Immature natural killer cell (primary cell): ENCODE measurements at regions not wholly inside any gene's neighbourhood (a gene's known extent, or its start where the extent isn't known, plus 50 kb on each side); places are given as distances from the start of the nearest gene placed in this dataset.

ENCODE experiments used
- DNase-seq, 3 donors: peaks; one replicate each; pipeline ENCODE4 v3.0.0; 2022; ENCODE audit warnings: mixed read lengths in 1 of 3
- H3K27ac Mint-ChIP-seq, 6 donors: one replicate each; pipeline ENCODE4 v1.8.0; 2020; ENCODE audit warnings: mixed read lengths in 6 of 6, mild to moderate bottlenecking in 5 of 6, inconsistent platforms in 4 of 6, moderate library complexity in 3 of 6
- H3K27me3 Mint-ChIP-seq, 3 donors: one replicate each; pipeline ENCODE4 v1.8.0; 2020 to 2021; ENCODE audit warnings: low read depth in 3 of 3, mild to moderate bottlenecking in 3 of 3, mixed read lengths in 3 of 3, moderate library complexity in 3 of 3, inconsistent platforms in 1 of 3
- H3K36me3 Mint-ChIP-seq, 3 donors: one replicate each; pipeline ENCODE4 v1.8.0; 2020; ENCODE audit warnings: mixed read lengths in 3 of 3, inconsistent platforms in 2 of 3, mild to moderate bottlenecking in 2 of 3
- H3K4me1 Mint-ChIP-seq, 2 donors: one replicate each; pipeline ENCODE4 v1.8.0; 2020; ENCODE audit warnings: inconsistent platforms in 2 of 2, mild to moderate bottlenecking in 2 of 2, mixed read lengths in 2 of 2, moderate library complexity in 1 of 2
- H3K4me3 Mint-ChIP-seq, 5 donors: one replicate each; pipeline ENCODE4 v1.8.0; 2020; ENCODE audit warnings: mild to moderate bottlenecking in 5 of 5, mixed read lengths in 5 of 5, inconsistent platforms in 3 of 5, moderate library complexity in 3 of 5
- H3K9me3 Mint-ChIP-seq, 6 donors: one replicate each; pipeline ENCODE4 v1.8.0; 2020; ENCODE audit warnings: mild to moderate bottlenecking in 6 of 6, mixed read lengths in 6 of 6, inconsistent platforms in 4 of 6, moderate library complexity in 3 of 6

DNA sequence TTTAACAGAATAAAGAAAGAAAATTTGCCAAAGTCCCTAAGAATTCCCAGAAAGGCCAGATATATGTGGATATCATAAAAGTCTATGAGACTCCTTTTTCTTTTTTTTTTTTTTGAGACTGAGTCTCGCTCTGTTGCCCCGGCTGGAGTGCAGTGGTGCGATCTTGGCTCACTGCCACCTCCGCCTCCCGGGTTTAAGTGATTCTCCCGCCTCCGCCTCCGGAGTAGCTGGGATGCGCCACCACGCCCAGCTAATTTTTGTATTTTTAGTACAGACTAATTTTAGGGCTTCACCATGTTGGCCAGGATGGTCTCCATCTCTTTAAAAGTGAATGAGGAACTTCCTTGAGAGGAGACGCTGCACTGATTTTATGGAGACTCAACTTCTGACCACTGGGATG is 335.2 kb downstream of the FBXO15 start:
- H3K9me3 Mint-ChIP-seq: peaks cover 0 to 7% (median 4%) of the 10 kb centered on the region in 6 donors
- no peak for DNase-seq
- H3K4me3 Mint-ChIP-seq: no peak overlapping the region
- H3K4me1 Mint-ChIP-seq: no peaks in the 10 kb centered on the region
- H3K27ac Mint-ChIP-seq: no peak overlapping the region
- peaks cover 0 to 4% (median 0%) of the 10 kb centered on the region in 3 donors for H3K36me3 Mint-ChIP-seq
- H3K27me3 Mint-ChIP-seq: peaks cover 0 to 6% (median 0%) of the 10 kb centered on the region in 3 donors

DNA sequence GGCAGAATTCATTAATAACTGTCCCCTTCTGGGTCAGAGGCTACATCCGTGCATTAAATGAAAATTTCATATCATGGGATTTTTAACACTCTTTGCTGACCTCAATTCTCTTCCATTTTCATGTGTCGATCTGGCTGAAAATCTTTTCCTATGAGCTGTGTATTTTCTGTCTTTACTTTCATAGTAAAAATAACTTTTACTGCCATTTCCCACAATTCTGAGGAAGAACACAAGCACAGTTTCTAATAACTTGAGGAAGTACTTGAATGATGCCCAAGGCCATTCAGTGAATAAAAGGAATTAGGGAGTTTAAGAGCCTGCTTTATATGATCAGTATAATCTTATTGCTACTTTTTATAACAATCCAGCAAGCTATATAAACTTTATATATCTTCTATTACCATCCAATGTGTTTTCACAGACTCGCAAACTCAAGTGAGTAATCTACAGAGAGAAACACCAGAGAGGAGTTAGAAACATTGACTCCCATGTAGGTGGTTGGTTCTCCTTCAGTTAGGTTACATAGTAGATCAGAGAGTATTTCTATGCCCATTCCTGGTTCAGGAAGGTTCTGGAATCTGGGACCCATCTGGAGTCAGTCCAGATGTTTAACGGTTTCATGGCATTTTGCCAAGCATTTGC is 340.0 kb downstream of the FBXO15 start:
- Mint-ChIP-seq H3K27me3 (no peaks in the 10 kb centered on the region), H3K36me3 (peaks cover 0 to 4% (median 0%) of the 10 kb centered on the region in 3 donors), H3K4me1 (no peaks in the 10 kb centered on the region), H3K27ac (no peak overlapping the region), H3K9me3 (peaks cover 0 to 8% (median 4%) of the 10 kb centered on the region in 6 donors), H3K4me3 (no peak overlapping the region)
- DNase-seq: no peak

DNA sequence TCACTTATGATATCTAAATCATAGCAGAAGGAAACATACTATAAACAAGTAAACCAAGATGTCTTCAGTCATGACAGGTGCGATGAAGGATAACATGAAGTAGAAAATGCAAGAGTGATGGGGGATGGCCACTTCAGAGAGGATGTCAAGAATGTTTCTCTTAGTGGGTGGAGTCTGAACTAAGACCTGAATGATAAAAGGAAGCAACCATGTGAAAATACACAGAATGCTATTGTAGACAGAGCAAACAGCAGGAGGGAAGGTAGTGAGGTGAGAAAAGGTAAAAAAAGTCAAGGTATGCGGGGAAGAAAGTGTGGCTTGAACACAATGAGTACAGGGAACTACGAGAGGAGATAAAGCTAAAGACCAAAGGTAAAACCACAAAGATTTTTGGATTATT is 341.6 kb downstream of the FBXO15 start:
- Mint-ChIP-seq H3K27me3 (no peaks in the 10 kb centered on the region), H3K27ac (no peak overlapping the region), H3K4me3 (no peak overlapping the region), H3K36me3 (no peaks in the 10 kb centered on the region), H3K4me1 (no peaks in the 10 kb centered on the region), H3K9me3 (peaks cover 0 to 12% (median 0%) of the 10 kb centered on the region in 6 donors)
- DNase-seq: no peak

DNA sequence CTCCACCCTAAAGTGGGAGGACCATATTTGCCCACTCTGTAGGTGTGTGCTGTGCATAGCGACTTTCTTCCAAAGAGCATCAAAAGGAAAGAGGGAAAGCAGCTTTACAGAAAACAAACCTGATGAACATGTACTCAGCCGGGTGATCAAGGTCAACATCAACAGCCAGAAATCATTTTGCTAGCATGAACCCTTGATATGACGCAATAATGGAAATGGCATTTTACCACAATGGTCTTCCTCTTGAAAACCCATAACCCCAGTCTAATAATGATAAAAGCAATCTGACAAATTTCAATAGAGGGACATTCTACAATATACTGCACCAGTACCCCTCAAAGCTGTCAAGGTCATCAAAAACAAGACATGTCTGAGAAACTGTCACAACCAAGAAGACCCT is 350.2 kb downstream of the FBXO15 start:
- Mint-ChIP-seq H3K4me1 (no peaks in the 10 kb centered on the region), H3K36me3 (no peaks in the 10 kb centered on the region), H3K4me3 (no peak overlapping the region), H3K9me3 (peaks cover 0 to 18% (median 2%) of the 10 kb centered on the region in 6 donors), H3K27ac (no peak overlapping the region), H3K27me3 (no peaks in the 10 kb centered on the region)
- no peak for DNase-seq

DNA sequence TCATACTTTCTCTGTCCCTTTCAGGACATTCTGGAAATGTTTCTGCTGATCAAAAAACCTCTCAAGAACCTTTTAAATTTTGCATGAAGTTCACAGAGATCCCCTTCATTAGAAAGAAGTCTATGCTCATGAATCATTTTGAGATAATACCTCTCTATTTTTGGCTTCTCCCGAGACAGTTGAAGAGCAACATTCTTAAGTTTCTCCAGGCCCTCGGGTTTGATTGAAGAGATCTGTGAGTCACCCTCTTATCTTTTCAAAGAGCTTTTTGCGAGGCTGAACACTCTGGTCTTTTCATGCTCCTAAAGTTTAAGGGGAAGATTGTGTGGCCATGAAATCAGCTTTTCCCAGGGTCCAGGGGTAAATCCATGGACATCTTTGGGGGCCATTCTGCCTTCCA is 354.2 kb downstream of the FBXO15 start:
- H3K4me3 Mint-ChIP-seq: no peak overlapping the region
- H3K9me3 Mint-ChIP-seq: peaks cover 0 to 10% (median 2%) of the 10 kb centered on the region in 6 donors
- no peak overlapping the region for H3K27ac Mint-ChIP-seq
- H3K4me1 Mint-ChIP-seq: no peaks in the 10 kb centered on the region
- no peaks in the 10 kb centered on the region for H3K36me3 Mint-ChIP-seq
- DNase-seq: no peak
- no peaks in the 10 kb centered on the region for H3K27me3 Mint-ChIP-seq

DNA sequence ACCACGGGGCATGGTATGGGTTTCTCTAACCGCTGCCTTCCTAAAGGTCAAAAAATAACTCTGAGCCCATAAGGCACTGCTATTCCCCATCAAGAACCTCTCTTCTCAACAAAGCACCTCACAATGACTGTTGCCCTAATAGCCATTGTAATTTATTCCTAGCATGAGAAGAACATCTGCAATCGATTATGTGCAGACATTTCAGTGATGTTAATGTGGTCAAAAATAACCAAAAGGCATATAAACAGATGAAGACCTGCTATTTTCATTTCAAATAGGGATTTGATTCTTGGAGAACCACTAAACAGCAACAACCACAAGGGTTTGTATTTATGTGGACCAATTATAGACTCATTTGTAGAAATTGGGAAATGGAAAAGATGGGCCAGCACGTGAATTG is 356.6 kb downstream of the FBXO15 start:
- H3K27me3 Mint-ChIP-seq: peaks cover 0 to 3% (median 0%) of the 10 kb centered on the region in 3 donors
- no peak overlapping the region for H3K27ac Mint-ChIP-seq

DNA sequence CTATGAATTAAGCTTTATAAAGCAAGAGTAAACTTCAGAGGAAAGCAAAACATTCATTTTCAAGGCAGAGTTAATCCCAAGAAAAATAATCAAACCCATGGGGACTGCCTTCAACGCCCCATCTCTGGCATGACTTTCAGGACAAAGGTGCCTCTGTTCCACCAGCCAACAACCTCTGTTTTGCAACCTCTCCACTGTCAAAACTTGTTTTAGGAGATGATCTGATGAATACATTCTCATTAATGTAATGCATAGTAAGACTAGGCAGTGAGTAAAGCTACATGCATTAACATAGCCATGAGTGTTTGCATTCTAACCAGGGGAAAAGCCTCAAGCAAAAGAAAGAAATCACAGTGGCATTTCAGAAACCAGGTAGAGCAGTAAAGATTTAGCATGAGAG is 357.0 kb downstream of the FBXO15 start:
- Mint-ChIP-seq H3K27ac (no peak overlapping the region), H3K4me3 (no peak overlapping the region), H3K9me3 (peaks cover 0 to 14% (median 4%) of the 10 kb centered on the region in 6 donors), H3K27me3 (peaks cover 0 to 4% (median 0%) of the 10 kb centered on the region in 3 donors), H3K36me3 (no peaks in the 10 kb centered on the region), H3K4me1 (no peaks in the 10 kb centered on the region)
- DNase-seq: no peak

More for the DNA sequence above, 356.6 kb downstream of the FBXO15 start:
- peaks cover 0 to 12% (median 4%) of the 10 kb centered on the region in 6 donors for H3K9me3 Mint-ChIP-seq
- DNase-seq: no peak
- no peaks in the 10 kb centered on the region for H3K4me1 Mint-ChIP-seq
- no peak overlapping the region for H3K4me3 Mint-ChIP-seq
- H3K36me3 Mint-ChIP-seq: no peaks in the 10 kb centered on the region

DNA sequence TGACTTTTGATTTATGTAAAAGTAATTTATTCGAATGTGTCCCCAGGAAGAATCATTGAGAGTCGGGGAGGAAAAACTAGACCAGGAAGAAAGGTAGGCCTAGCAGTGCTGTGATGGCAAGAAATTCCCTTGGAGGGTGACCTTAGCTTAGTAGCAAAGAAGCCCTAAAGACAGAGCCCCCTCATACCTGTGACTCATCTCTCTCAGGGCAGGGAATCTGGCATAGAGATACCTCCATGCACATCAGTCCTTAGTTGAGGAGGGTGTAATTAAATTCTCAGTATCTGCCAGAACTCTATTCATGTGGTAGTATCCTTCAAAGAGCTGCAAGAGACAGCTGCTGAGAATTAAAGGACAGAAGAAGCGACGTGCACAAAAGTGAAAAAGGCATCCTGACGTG is 360.3 kb downstream of the FBXO15 start:
- Mint-ChIP-seq H3K9me3 (peaks cover 0 to 11% (median 7%) of the 10 kb centered on the region in 6 donors), H3K4me1 (no peaks in the 10 kb centered on the region), H3K4me3 (no peak overlapping the region), H3K36me3 (no peaks in the 10 kb centered on the region), H3K27me3 (peaks cover 0 to 4% (median 1%) of the 10 kb centered on the region in 3 donors), H3K27ac (no peak overlapping the region)
- no peak for DNase-seq

DNA sequence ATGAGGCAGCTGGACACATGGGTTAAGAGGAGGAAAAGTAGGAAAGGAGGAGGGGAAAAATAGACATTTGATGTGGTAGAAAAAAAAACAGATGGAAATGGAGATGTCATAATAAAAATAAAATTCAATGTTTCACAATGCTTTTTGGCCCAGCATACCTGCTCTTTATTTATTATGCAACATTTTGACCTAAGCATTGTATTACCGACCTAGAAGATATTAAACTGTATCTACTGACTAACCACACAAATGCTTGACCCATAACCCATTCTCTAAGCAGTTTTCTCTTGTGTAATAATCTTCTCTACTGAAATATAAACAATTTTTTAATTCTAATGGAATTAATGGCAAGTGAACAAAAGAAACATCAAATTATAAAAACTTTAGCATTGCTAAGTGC is 362.3 kb downstream of the FBXO15 start:
- no peak overlapping the region for H3K27ac Mint-ChIP-seq
- no peak overlapping the region for H3K4me3 Mint-ChIP-seq
- H3K27me3 Mint-ChIP-seq: peaks cover 2 to 6% (median 3%) of the 10 kb centered on the region in 3 donors
- H3K36me3 Mint-ChIP-seq: no peaks in the 10 kb centered on the region
- DNase-seq: no peak
- no peaks in the 10 kb centered on the region for H3K4me1 Mint-ChIP-seq
- H3K9me3 Mint-ChIP-seq: peaks cover 0 to 16% (median 9%) of the 10 kb centered on the region in 6 donors

DNA sequence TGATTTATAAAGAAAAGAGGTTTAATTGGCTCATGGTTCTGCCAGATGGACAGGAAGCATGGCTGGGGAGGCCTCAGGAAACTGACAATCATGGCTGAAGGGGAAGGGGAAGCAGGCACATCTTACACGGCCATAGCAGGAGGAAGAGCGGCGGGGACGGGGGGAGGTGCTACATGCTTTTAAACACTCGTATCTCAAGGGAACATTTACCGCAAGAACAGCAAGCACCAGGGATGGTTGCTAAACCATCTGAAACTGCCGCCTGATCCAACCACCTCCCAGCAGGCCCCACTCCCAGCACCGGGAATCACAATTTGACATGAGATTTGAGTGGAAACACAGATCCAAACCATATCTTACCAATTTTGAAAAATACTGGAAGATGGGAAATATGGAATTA is 362.8 kb downstream of the FBXO15 start:
- no peak overlapping the region for H3K27ac Mint-ChIP-seq

DNA sequence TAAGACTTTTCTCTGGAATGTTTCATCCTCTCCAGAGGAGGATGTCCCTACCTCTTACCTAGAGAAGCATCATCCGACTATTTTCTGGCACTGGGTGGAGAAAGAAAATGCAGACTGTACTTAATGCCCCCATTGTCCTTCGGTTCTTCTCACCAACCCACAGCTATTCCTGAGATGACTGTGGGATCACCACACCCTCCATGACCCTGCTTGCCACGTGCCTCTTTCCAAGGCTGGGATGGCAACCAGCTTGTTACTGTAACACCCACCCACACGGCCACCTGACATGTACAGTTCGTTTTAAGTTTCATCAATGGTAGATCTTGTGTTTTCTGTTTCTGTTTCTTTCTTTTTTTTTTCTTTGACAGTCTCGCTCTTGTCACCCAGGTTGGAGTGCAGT is 365.2 kb downstream of the FBXO15 start:
- Mint-ChIP-seq H3K36me3 (no peaks in the 10 kb centered on the region), H3K27me3 (peaks cover 3 to 6% (median 4%) of the 10 kb centered on the region in 3 donors), H3K4me1 (no peaks in the 10 kb centered on the region), H3K9me3 (peaks cover 0 to 16% (median 9%) of the 10 kb centered on the region in 6 donors), H3K27ac (no peak overlapping the region), H3K4me3 (no peak overlapping the region)
- no peak for DNase-seq

More for the DNA sequence above, 362.8 kb downstream of the FBXO15 start:
- H3K36me3 Mint-ChIP-seq: no peaks in the 10 kb centered on the region
- H3K4me1 Mint-ChIP-seq: no peaks in the 10 kb centered on the region
- DNase-seq: no peak
- no peak overlapping the region for H3K4me3 Mint-ChIP-seq
- peaks cover 2 to 6% (median 3%) of the 10 kb centered on the region in 3 donors for H3K27me3 Mint-ChIP-seq
- H3K9me3 Mint-ChIP-seq: peaks cover 0 to 16% (median 9%) of the 10 kb centered on the region in 6 donors

DNA sequence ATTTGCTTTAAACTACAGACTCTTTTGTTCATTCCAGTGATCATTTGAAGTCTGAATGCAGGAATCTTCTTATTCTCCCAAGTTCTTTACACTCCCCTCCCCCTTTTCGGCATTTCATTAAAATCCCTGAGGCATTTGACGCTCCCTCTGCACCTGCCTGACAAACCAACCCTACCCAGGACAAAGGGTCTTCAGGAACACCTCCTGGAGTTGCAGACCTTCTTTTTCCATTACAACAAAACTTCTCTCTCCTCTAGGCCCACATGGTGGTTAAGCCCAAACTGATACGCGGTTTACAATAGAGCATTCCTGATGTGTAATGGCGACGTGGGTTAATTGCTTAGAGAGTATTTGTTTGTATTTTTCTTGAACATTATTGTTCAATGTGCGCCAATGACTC is 367.4 kb downstream of the FBXO15 start:
- H3K36me3 Mint-ChIP-seq: no peaks in the 10 kb centered on the region
- H3K9me3 Mint-ChIP-seq: peaks cover 0 to 7% (median 6%) of the 10 kb centered on the region in 6 donors
- no peak overlapping the region for H3K4me3 Mint-ChIP-seq
- H3K4me1 Mint-ChIP-seq: no peaks in the 10 kb centered on the region
- H3K27ac Mint-ChIP-seq: no peak overlapping the region
- DNase-seq: no peak
- H3K27me3 Mint-ChIP-seq: peaks cover 2 to 4% (median 3%) of the 10 kb centered on the region in 3 donors

DNA sequence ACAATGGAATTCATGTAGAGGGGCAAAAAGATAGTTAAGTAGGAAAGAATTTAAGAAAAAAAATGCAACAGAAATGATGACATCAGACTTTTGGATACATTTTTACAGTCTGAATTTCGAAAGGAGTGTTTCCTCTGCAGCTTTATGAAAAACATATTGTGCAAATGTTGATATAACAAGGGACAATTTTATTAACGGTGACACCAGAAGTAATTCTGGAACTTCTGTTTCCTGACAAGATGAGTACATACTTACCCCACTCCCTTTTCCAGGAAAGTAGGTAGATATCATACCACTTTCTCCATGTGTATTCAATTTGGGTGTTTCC is 369.6 kb downstream of the FBXO15 start:
- Mint-ChIP-seq H3K4me3 (no peak overlapping the region), H3K4me1 (no peaks in the 10 kb centered on the region)

DNA sequence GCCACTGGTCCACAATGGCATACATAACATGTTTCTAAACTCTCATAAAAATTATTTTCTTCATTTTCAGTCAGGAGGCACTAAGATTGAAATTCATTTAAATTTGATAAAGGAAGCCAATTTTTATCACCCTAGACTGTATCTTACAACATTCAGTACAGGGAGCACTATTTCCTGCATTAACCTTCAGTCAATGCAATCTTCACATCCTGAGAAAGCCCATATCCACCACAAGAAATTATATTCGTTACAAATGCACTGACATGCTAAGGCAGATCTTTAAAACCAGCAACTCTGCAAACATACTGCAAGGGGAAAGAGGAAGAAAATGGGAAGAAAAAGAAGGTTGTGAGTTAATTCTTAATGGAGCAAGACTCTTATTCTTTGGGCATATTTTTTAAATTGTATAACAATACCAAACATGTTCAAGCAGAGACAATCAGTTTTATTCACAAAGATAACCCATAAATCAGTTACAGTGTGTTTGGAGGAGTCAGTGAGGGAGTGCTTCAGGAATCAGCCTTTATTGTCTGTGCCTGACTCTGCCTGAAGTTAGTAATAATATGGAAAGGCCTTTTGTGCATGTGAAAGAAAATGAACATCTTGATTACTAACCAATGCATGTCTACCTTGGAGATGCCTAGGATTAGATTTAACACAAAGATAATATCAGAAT is 370.1 kb downstream of the FBXO15 start:
- Mint-ChIP-seq H3K9me3 (peaks cover 0 to 5% (median 4%) of the 10 kb centered on the region in 6 donors), H3K4me3 (no peak overlapping the region), H3K36me3 (no peaks in the 10 kb centered on the region), H3K4me1 (no peaks in the 10 kb centered on the region), H3K27ac (no peak overlapping the region), H3K27me3 (peaks cover 1 to 4% (median 2%) of the 10 kb centered on the region in 3 donors)
- no peak for DNase-seq

More for the DNA sequence above, 369.6 kb downstream of the FBXO15 start:
- peaks cover 2 to 4% (median 3%) of the 10 kb centered on the region in 3 donors for H3K27me3 Mint-ChIP-seq
- no peak for DNase-seq
- H3K27ac Mint-ChIP-seq: no peak overlapping the region
- H3K9me3 Mint-ChIP-seq: peaks cover 0 to 5% (median 4%) of the 10 kb centered on the region in 6 donors
- H3K36me3 Mint-ChIP-seq: no peaks in the 10 kb centered on the region
